Keratinocyte (primary cell): ENCODE measurements at regions not wholly inside any gene's neighbourhood (a gene's known extent, or its start where the extent isn't known, plus 50 kb on each side); places are given as distances from the start of the nearest gene placed in this dataset.

Source experiments
- CTCF ChIP-seq, 3 experiments: IDR thresholded peaks in 1 of 3; conservative IDR thresholded peaks in 1 of 3; optimal IDR thresholded peaks in 1 of 3; 2 replicates in 2 of 3; 3 replicates in 1 of 3; pipeline versions ENCODE3 to v1.5.1; 2011; ENCODE audit warnings: low read length in 3 of 3, mild to moderate bottlenecking in 3 of 3, moderate library complexity in 2 of 3, control low read depth in 1 of 3, inconsistent platforms in 1 of 3; ENCODE audit not compliant: insufficient read depth in 2 of 3; ENCODE audit errors: extremely low read depth in 1 of 3
- EZH2 ChIP-seq: IDR thresholded peaks from one replicate; pipeline ENCODE4 v1.6.1; 2012; ENCODE audit warnings: inconsistent platforms, mild to moderate bottlenecking, low read length, moderate library complexity

- TF ChIP-seq CTCF (optimal IDR thresholded peaks at IDR 0.05 in 1 of 3, IDR thresholded peaks at IDR 0.05 in 1 of 3, conservative IDR thresholded peaks at IDR 0.05 in 1 of 3; ENCODE audit: extremely low read depth in 1 of 3, insufficient read depth in 2 of 3, low read length in 3 of 3) = no peak
- TF ChIP-seq EZH2 = no peak
Observed at GRCh38 chr2:38507712-38508111, 95.0 kb downstream of the HNRNPLL start.
